Upper lobe of left lung (tissue), 6 donors: ENCODE measurements at regions not wholly inside any gene's neighbourhood (a gene's known extent, or its start where the extent isn't known, plus 50 kb on each side); places are given as distances from the start of the nearest gene placed in this dataset.

Experiments used
- ATAC-seq, 2 donors: fragments of 200-7000 bp; cut with Tn5 transposase; one replicate each; pipeline ENCODE4 v1.9.1; 2022; ENCODE audit warnings: mild to moderate bottlenecking in 2 of 2, moderate library complexity in 2 of 2; ENCODE audit not compliant: low FRiP score in 2 of 2
- DNase-seq, 2 donors: peaks; one replicate each; pipeline ENCODE4 v3.0.0-alpha.2; 2019 to 2020
- H3K27ac ChIP-seq, 4 donors: fragments of 200-600 bp; sonication (generic); one replicate each; pipeline ENCODE4 v1.5.1; 2016 to 2019
- H3K27me3 ChIP-seq, 4 donors: fragments of 200-600 bp; sonication (generic); one replicate each; pipeline ENCODE4 v1.5.1; 2017 to 2019
- H3K36me3 ChIP-seq, 4 donors: fragments of 200-600 bp; sonication (generic); one replicate each; pipeline ENCODE4 v1.5.1; 2016 to 2019
- H3K4me1 ChIP-seq, 4 donors: fragments of 200-600 bp; sonication (generic); one replicate each; pipeline ENCODE4 v1.5.1; 2018 to 2019
- H3K4me3 ChIP-seq, 4 donors: fragments of 200-600 bp; sonication (generic); one replicate each; pipeline ENCODE4 v1.5.1; 2017 to 2019; ENCODE audit warnings: mild to moderate bottlenecking in 2 of 4, moderate library complexity in 1 of 4
- H3K9me3 ChIP-seq, 4 donors: fragments of 200-600 bp; sonication (generic); one replicate each; pipeline ENCODE4 v1.5.1; 2018 to 2019
- CTCF ChIP-seq, 6 experiments: fragments of 450-650 bp in 4 of 6; fragments of 200-600 bp in 2 of 6; sonication (generic) in 2 of 6; IDR thresholded peaks; one replicate each; pipeline ENCODE4 v1.5.1; 2016 to 2019; ENCODE audit warnings: antibody characterized with exemption in 6 of 6
- EP300 ChIP-seq, 4 donors: sonication (generic); formaldehyde crosslinking; IDR thresholded peaks; one replicate each; pipeline ENCODE4 v1.5.1; 2017; ENCODE audit warnings: antibody characterized with exemption in 4 of 4, control low read depth in 2 of 4
- POLR2A ChIP-seq, 4 donors: fragments of 450-650 bp; IDR thresholded peaks; one replicate each; pipeline ENCODE4 v1.5.1; 2016 to 2017; ENCODE audit warnings: antibody characterized with exemption in 4 of 4, mild to moderate bottlenecking in 2 of 4
- POLR2AphosphoS5 ChIP-seq, 2 donors: sonication (generic); formaldehyde crosslinking; IDR thresholded peaks; one replicate each; pipeline ENCODE4 v1.5.1; 2017; ENCODE audit warnings: antibody characterized with exemption in 2 of 2
- WGBS, 2 donors: methylation state at CpG; one replicate each; pipeline ENCODE4 v1.1.5; 2017 to 2018; 5-methylcytosine and 5-hydroxymethylcytosine counted together
- donor health status: DM: no; HTN: no; CAD: no; lungs with moderate emphysema.
- donor health status: DM: no; HTN: yes; CAD: no; lungs with severe emphysema.

GRCh38 chr12:9392842-9393241 is 184.6 kb upstream of the PZP start:
- H3K36me3 ChIP-seq, result no peaks in the 10 kb centered on the region
- DNase-seq (no peak), ATAC-seq (no peak)
- H3K27me3 ChIP-seq, result no peaks in the 10 kb centered on the region
- H3K9me3 ChIP-seq, result no peaks in the 10 kb centered on the region
- H3K27ac ChIP-seq, result no peak overlapping the region
- 89 to 100% methylated on average over 1 of the region's 1 CpG for WGBS, 2 donors
- TF ChIP-seq CTCF (IDR thresholded peaks at IDR 0.05) (no peak), EP300 (IDR thresholded peaks at IDR 0.05) (no peak), POLR2A (IDR thresholded peaks at IDR 0.05) (no peak), POLR2AphosphoS5 (IDR thresholded peaks at IDR 0.05) (no peak)
- no peaks in the 10 kb centered on the region for H3K4me1 ChIP-seq
- no peak overlapping the region for H3K4me3 ChIP-seq

GRCh38 chr12:9391815-9392214 is 183.6 kb upstream of the PZP start:
- no peak overlapping the region for H3K4me3 ChIP-seq
- H3K36me3 ChIP-seq, result no peaks in the 10 kb centered on the region

GRCh38 chr12:9390761-9391160 is 182.6 kb upstream of the PZP start:
- H3K4me1 ChIP-seq, result no peaks in the 10 kb centered on the region
- H3K27me3 ChIP-seq, result no peaks in the 10 kb centered on the region
- DNase-seq (no peak), ATAC-seq (no peak)
- TF ChIP-seq POLR2AphosphoS5 (IDR thresholded peaks at IDR 0.05) (no peak), CTCF (IDR thresholded peaks at IDR 0.05) (no peak), POLR2A (IDR thresholded peaks at IDR 0.05) (no peak), EP300 (IDR thresholded peaks at IDR 0.05) (no peak)
- no peaks in the 10 kb centered on the region for H3K36me3 ChIP-seq
- 57 to 75% methylated on average over 3 of the region's 3 CpGs for WGBS, 2 donors
- no peak overlapping the region for H3K4me3 ChIP-seq
- H3K9me3 ChIP-seq, result no peaks in the 10 kb centered on the region
- H3K27ac ChIP-seq, result no peak overlapping the region

More at GRCh38 chr12:9391815-9392214, 183.6 kb upstream of the PZP start:
- DNase-seq, result no peak
- TF ChIP-seq POLR2A (IDR thresholded peaks at IDR 0.05) (no peak), POLR2AphosphoS5 (IDR thresholded peaks at IDR 0.05) (no peak), EP300 (IDR thresholded peaks at IDR 0.05) (no peak), CTCF (IDR thresholded peaks at IDR 0.05) (no peak)
- no peak for ATAC-seq
- Histone ChIP-seq H3K9me3 (no peaks in the 10 kb centered on the region), H3K4me1 (no peaks in the 10 kb centered on the region), H3K27ac (no peak overlapping the region), H3K27me3 (no peaks in the 10 kb centered on the region)
- 66 to 83% methylated on average over 2 of the region's 2 CpGs for WGBS, 2 donors

- no peak for ATAC-seq
- Histone ChIP-seq H3K9me3 (no peaks in the 10 kb centered on the region), H3K27me3 (no peaks in the 10 kb centered on the region), H3K4me3 (no peak overlapping the region), H3K27ac (no peak overlapping the region), H3K36me3 (no peaks in the 10 kb centered on the region), H3K4me1 (no peaks in the 10 kb centered on the region)
- no peak for DNase-seq
- WGBS, 2 donors, result 75 to 82% methylated on average over 7 to 10 of the region's 10 CpGs
- TF ChIP-seq POLR2AphosphoS5 (IDR thresholded peaks at IDR 0.05) (no peak), CTCF (IDR thresholded peaks at IDR 0.05) (no peak), EP300 (IDR thresholded peaks at IDR 0.05) (no peak), POLR2A (IDR thresholded peaks at IDR 0.05) (no peak)
These were observed 181.6 kb upstream of the PZP start for GRCh38 chr12:9389796-9390195.

GRCh38 chr12:9388379-9388778 is 180.2 kb upstream of the PZP start:
- TF ChIP-seq POLR2A (IDR thresholded peaks at IDR 0.05) (no peak), POLR2AphosphoS5 (IDR thresholded peaks at IDR 0.05) (no peak), CTCF (IDR thresholded peaks at IDR 0.05) (no peak), EP300 (IDR thresholded peaks at IDR 0.05) (no peak)
- ATAC-seq (no peak), DNase-seq (no peak)
- Histone ChIP-seq H3K36me3 (no peaks in the 10 kb centered on the region), H3K27me3 (no peaks in the 10 kb centered on the region), H3K4me1 (no peaks in the 10 kb centered on the region), H3K4me3 (no peak overlapping the region), H3K27ac (no peak overlapping the region), H3K9me3 (no peaks in the 10 kb centered on the region)
- 83 to 86% methylated on average over 7 to 8 of the region's 8 CpGs for WGBS, 2 donors
